Keratinocyte (primary cell): ENCODE measurements at regions not wholly inside any gene's neighbourhood (a gene's known extent, or its start where the extent isn't known, plus 50 kb on each side); places are given as distances from the start of the nearest gene placed in this dataset.

Source experiments
- CTCF ChIP-seq, 3 experiments: IDR thresholded peaks in 1 of 3; conservative IDR thresholded peaks in 1 of 3; optimal IDR thresholded peaks in 1 of 3; 2 replicates in 2 of 3; 3 replicates in 1 of 3; pipeline versions ENCODE3 to v1.5.1; 2011; ENCODE audit warnings: low read length in 3 of 3, mild to moderate bottlenecking in 3 of 3, moderate library complexity in 2 of 3, control low read depth in 1 of 3, inconsistent platforms in 1 of 3; ENCODE audit not compliant: insufficient read depth in 2 of 3; ENCODE audit errors: extremely low read depth in 1 of 3
- EZH2 ChIP-seq: IDR thresholded peaks from one replicate; pipeline ENCODE4 v1.6.1; 2012; ENCODE audit warnings: inconsistent platforms, mild to moderate bottlenecking, low read length, moderate library complexity

DNA sequence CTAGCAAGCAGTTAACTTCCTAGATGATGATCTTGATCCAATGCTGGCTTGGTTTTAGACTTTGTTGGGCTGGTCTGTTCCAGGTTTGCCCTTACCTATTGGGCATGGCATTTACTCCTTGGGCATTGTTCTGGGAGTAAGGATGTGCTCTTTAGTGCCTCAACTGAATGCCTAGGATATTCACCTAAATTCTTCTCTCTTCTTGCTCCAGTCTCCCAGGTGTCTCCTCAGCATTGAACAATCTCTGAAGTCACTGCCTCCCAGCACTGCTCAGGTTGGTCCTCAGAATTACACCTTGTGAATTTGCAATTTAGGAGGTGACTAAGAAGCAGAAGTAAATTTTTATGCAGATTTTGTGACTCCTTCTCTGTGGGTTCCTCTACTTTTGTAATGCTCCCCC is 307.7 kb upstream of the COL3A1 start:
- TF ChIP-seq CTCF (optimal IDR thresholded peaks at IDR 0.05 in 1 of 3, IDR thresholded peaks at IDR 0.05 in 1 of 3, conservative IDR thresholded peaks at IDR 0.05 in 1 of 3; ENCODE audit: extremely low read depth in 1 of 3, insufficient read depth in 2 of 3, low read length in 3 of 3) (no peak), EZH2 (no peak)
